ENCODE measurements at regions not wholly inside any gene's neighbourhood (a gene's known extent, or its start where the extent isn't known, plus 50 kb on each side); places are given as distances from the start of the nearest gene placed in this dataset.

GRCh38 chr6:19432966-19433498 is 404.1 kb upstream of the ID4 start:
- H3K79me2 ChIP-seq (ENCODE audit: low read length): no peaks in the 10 kb centered on the region
- no peak overlapping the region for H3K9ac ChIP-seq (ENCODE audit: low read length)
- H3K36me3 ChIP-seq (ENCODE audit: insufficient read depth, low read length): no peaks in the 10 kb centered on the region
- H3K4me2 ChIP-seq (ENCODE audit: low read depth, low read length, poor library complexity, severe bottlenecking): no peak overlapping the region
- H4K20me1 ChIP-seq (ENCODE audit: insufficient read depth, low read depth, low read length): no peaks in the 10 kb centered on the region
- no peak for DNase-seq
- no peaks in the 10 kb centered on the region for H3K9me3 ChIP-seq (ENCODE audit: low read length)
- no peaks in the 10 kb centered on the region for H3K9me2 ChIP-seq (replicated peaks; ENCODE audit: insufficient read depth, low read length)
- no peaks in the 10 kb centered on the region for H3K27me3 ChIP-seq (ENCODE audit: low read length)
- no peak overlapping the region for H2AFZ ChIP-seq (ENCODE audit: low read length)
- no peak overlapping the region for H3K27ac ChIP-seq (ENCODE audit: low read length)
- no peaks in the 10 kb centered on the region for H3K4me1 ChIP-seq (ENCODE audit: low read length)
- H3K4me3 ChIP-seq (ENCODE audit: low read length): no peak overlapping the region

- DNase-seq: no peak
- Histone ChIP-seq H3K9me3 (ENCODE audit: low read length) (no peaks in the 10 kb centered on the region), H3K27me3 (ENCODE audit: low read length) (no peaks in the 10 kb centered on the region), H4K20me1 (ENCODE audit: insufficient read depth, low read depth, low read length) (no peaks in the 10 kb centered on the region), H3K27ac (ENCODE audit: low read length) (no peak overlapping the region), H3K4me1 (ENCODE audit: low read length) (no peaks in the 10 kb centered on the region), H3K9me2 (replicated peaks; ENCODE audit: insufficient read depth, low read length) (no peaks in the 10 kb centered on the region), H3K4me2 (ENCODE audit: low read depth, low read length, poor library complexity, severe bottlenecking) (no peak overlapping the region), H3K9ac (ENCODE audit: low read length) (no peak overlapping the region), H3K4me3 (ENCODE audit: low read length) (no peak overlapping the region), H3K79me2 (ENCODE audit: low read length) (no peaks in the 10 kb centered on the region), H3K36me3 (ENCODE audit: insufficient read depth, low read length) (no peaks in the 10 kb centered on the region), H2AFZ (ENCODE audit: low read length) (no peak overlapping the region)
Measured at GRCh38 chr6:19434065-19434464, 403.1 kb upstream of the ID4 start.

GRCh38 chr6:19435755-19436154 is 401.4 kb upstream of the ID4 start:
- no peaks in the 10 kb centered on the region for H3K9me3 ChIP-seq (ENCODE audit: low read length)
- H3K36me3 ChIP-seq (ENCODE audit: insufficient read depth, low read length): no peaks in the 10 kb centered on the region
- no peaks in the 10 kb centered on the region for H3K27me3 ChIP-seq (ENCODE audit: low read length)
- no peaks in the 10 kb centered on the region for H3K9me2 ChIP-seq (replicated peaks; ENCODE audit: insufficient read depth, low read length)
- H3K4me2 ChIP-seq (ENCODE audit: low read depth, low read length, poor library complexity, severe bottlenecking): no peak overlapping the region
- DNase-seq: no peak
- no peak overlapping the region for H3K27ac ChIP-seq (ENCODE audit: low read length)
- H3K9ac ChIP-seq (ENCODE audit: low read length): no peak overlapping the region
- no peaks in the 10 kb centered on the region for H3K4me1 ChIP-seq (ENCODE audit: low read length)
- no peak overlapping the region for H3K4me3 ChIP-seq (ENCODE audit: low read length)
- no peak overlapping the region for H2AFZ ChIP-seq (ENCODE audit: low read length)
- no peaks in the 10 kb centered on the region for H4K20me1 ChIP-seq (ENCODE audit: insufficient read depth, low read depth, low read length)
- H3K79me2 ChIP-seq (ENCODE audit: low read length): no peaks in the 10 kb centered on the region

GRCh38 chr6:19438566-19439353 is 398.4 kb upstream of the ID4 start:
- H3K4me2 ChIP-seq (ENCODE audit: low read depth, low read length, poor library complexity, severe bottlenecking): no peak overlapping the region
- H3K9ac ChIP-seq (ENCODE audit: low read length): no peak overlapping the region
- H3K9me2 ChIP-seq (replicated peaks; ENCODE audit: insufficient read depth, low read length): no peaks in the 10 kb centered on the region
- H3K27me3 ChIP-seq (ENCODE audit: low read length): no peaks in the 10 kb centered on the region
- no peaks in the 10 kb centered on the region for H3K4me1 ChIP-seq (ENCODE audit: low read length)
- no peaks in the 10 kb centered on the region for H4K20me1 ChIP-seq (ENCODE audit: insufficient read depth, low read depth, low read length)
- no peaks in the 10 kb centered on the region for H3K36me3 ChIP-seq (ENCODE audit: insufficient read depth, low read length)
- H3K27ac ChIP-seq (ENCODE audit: low read length): no peak overlapping the region
- H2AFZ ChIP-seq (ENCODE audit: low read length): no peak overlapping the region
- H3K79me2 ChIP-seq (ENCODE audit: low read length): no peaks in the 10 kb centered on the region
- H3K4me3 ChIP-seq (ENCODE audit: low read length): no peak overlapping the region
- H3K9me3 ChIP-seq (ENCODE audit: low read length): no peaks in the 10 kb centered on the region
- DNase-seq: no peak

- DNase-seq: no peak
- no peaks in the 10 kb centered on the region for H3K27me3 ChIP-seq (ENCODE audit: low read length)
- H4K20me1 ChIP-seq (ENCODE audit: insufficient read depth, low read depth, low read length): no peaks in the 10 kb centered on the region
- H3K9me3 ChIP-seq (ENCODE audit: low read length): no peaks in the 10 kb centered on the region
- no peak overlapping the region for H2AFZ ChIP-seq (ENCODE audit: low read length)
- H3K4me1 ChIP-seq (ENCODE audit: low read length): no peaks in the 10 kb centered on the region
- H3K4me3 ChIP-seq (ENCODE audit: low read length): no peak overlapping the region
- H3K79me2 ChIP-seq (ENCODE audit: low read length): no peaks in the 10 kb centered on the region
- no peaks in the 10 kb centered on the region for H3K36me3 ChIP-seq (ENCODE audit: insufficient read depth, low read length)
- H3K9me2 ChIP-seq (replicated peaks; ENCODE audit: insufficient read depth, low read length): no peaks in the 10 kb centered on the region
- H3K9ac ChIP-seq (ENCODE audit: low read length): no peak overlapping the region
- H3K4me2 ChIP-seq (ENCODE audit: low read depth, low read length, poor library complexity, severe bottlenecking): no peak overlapping the region
- H3K27ac ChIP-seq (ENCODE audit: low read length): no peak overlapping the region
Measured at GRCh38 chr6:19440531-19440930, 396.6 kb upstream of the ID4 start.

- H3K9me3 ChIP-seq (ENCODE audit: low read length): no peaks in the 10 kb centered on the region
- DNase-seq: no peak
- no peaks in the 10 kb centered on the region for H3K27me3 ChIP-seq (ENCODE audit: low read length)
- no peak overlapping the region for H3K4me2 ChIP-seq (ENCODE audit: low read depth, low read length, poor library complexity, severe bottlenecking)
- H3K36me3 ChIP-seq (ENCODE audit: insufficient read depth, low read length): no peaks in the 10 kb centered on the region
- no peaks in the 10 kb centered on the region for H3K79me2 ChIP-seq (ENCODE audit: low read length)
- no peaks in the 10 kb centered on the region for H3K4me1 ChIP-seq (ENCODE audit: low read length)
- no peak overlapping the region for H2AFZ ChIP-seq (ENCODE audit: low read length)
- H3K9ac ChIP-seq (ENCODE audit: low read length): no peak overlapping the region
- H4K20me1 ChIP-seq (ENCODE audit: insufficient read depth, low read depth, low read length): no peaks in the 10 kb centered on the region
- no peak overlapping the region for H3K4me3 ChIP-seq (ENCODE audit: low read length)
- H3K9me2 ChIP-seq (replicated peaks; ENCODE audit: insufficient read depth, low read length): no peaks in the 10 kb centered on the region
- no peak overlapping the region for H3K27ac ChIP-seq (ENCODE audit: low read length)
Measured at GRCh38 chr6:19443411-19443810, 393.8 kb upstream of the ID4 start.

GRCh38 chr6:19444041-19444440 is 393.1 kb upstream of the ID4 start:
- Histone ChIP-seq H3K9ac (ENCODE audit: low read length) (no peak overlapping the region), H3K9me3 (ENCODE audit: low read length) (no peaks in the 10 kb centered on the region), H4K20me1 (ENCODE audit: insufficient read depth, low read depth, low read length) (no peaks in the 10 kb centered on the region), H3K4me3 (ENCODE audit: low read length) (no peak overlapping the region), H3K27me3 (ENCODE audit: low read length) (no peaks in the 10 kb centered on the region), H3K27ac (ENCODE audit: low read length) (no peak overlapping the region), H3K79me2 (ENCODE audit: low read length) (no peaks in the 10 kb centered on the region), H3K9me2 (replicated peaks; ENCODE audit: insufficient read depth, low read length) (no peaks in the 10 kb centered on the region), H3K4me1 (ENCODE audit: low read length) (no peaks in the 10 kb centered on the region), H3K4me2 (ENCODE audit: low read depth, low read length, poor library complexity, severe bottlenecking) (no peak overlapping the region), H3K36me3 (ENCODE audit: insufficient read depth, low read length) (no peaks in the 10 kb centered on the region), H2AFZ (ENCODE audit: low read length) (no peak overlapping the region)
- DNase-seq: no peak

GRCh38 chr6:19444481-19444880 is 392.7 kb upstream of the ID4 start:
- no peaks in the 10 kb centered on the region for H4K20me1 ChIP-seq (ENCODE audit: insufficient read depth, low read depth, low read length)
- no peaks in the 10 kb centered on the region for H3K9me2 ChIP-seq (replicated peaks; ENCODE audit: insufficient read depth, low read length)
- H3K4me3 ChIP-seq (ENCODE audit: low read length): no peak overlapping the region
- H3K9ac ChIP-seq (ENCODE audit: low read length): no peak overlapping the region
- H3K4me1 ChIP-seq (ENCODE audit: low read length): no peaks in the 10 kb centered on the region
- H2AFZ ChIP-seq (ENCODE audit: low read length): no peak overlapping the region
- DNase-seq: no peak
- no peaks in the 10 kb centered on the region for H3K9me3 ChIP-seq (ENCODE audit: low read length)
- no peaks in the 10 kb centered on the region for H3K36me3 ChIP-seq (ENCODE audit: insufficient read depth, low read length)
- no peak overlapping the region for H3K27ac ChIP-seq (ENCODE audit: low read length)
- no peaks in the 10 kb centered on the region for H3K27me3 ChIP-seq (ENCODE audit: low read length)
- H3K79me2 ChIP-seq (ENCODE audit: low read length): no peaks in the 10 kb centered on the region
- H3K4me2 ChIP-seq (ENCODE audit: low read depth, low read length, poor library complexity, severe bottlenecking): no peak overlapping the region
